Adrenal gland (tissue), 5 donors: ENCODE measurements at regions not wholly inside any gene's neighbourhood (a gene's known extent, or its start where the extent isn't known, plus 50 kb on each side); places are given as distances from the start of the nearest gene placed in this dataset.

Experiments
- CTCF ChIP-seq, 6 experiments: fragments of 450-650 bp in 4 of 6; fragments of 200-600 bp in 2 of 6; sonication (generic) in 1 of 6; IDR thresholded peaks; 1 replicate in 5 of 6; 2 replicates in 1 of 6; pipeline versions ENCODE4 v1.5.1 to v1.8.0; 2016 to 2021; ENCODE audit warnings: antibody characterized with exemption in 6 of 6, mild to moderate bottlenecking in 2 of 6, moderate library complexity in 1 of 6
- POLR2A ChIP-seq, 2 donors: fragments of 450-650 bp; IDR thresholded peaks; one replicate each; pipeline ENCODE4 v1.6.1; 2017; ENCODE audit warnings: antibody characterized with exemption in 2 of 2, mild to moderate bottlenecking in 2 of 2, moderate library complexity in 1 of 2
- donor health status: DM: no; HTN: no; CAD: no.

- TF ChIP-seq CTCF (IDR thresholded peaks at IDR 0.05) (no peak), POLR2A (IDR thresholded peaks at IDR 0.05) (no peak)
Observed at GRCh38 chr6:144978208-144978607, 693.1 kb downstream of the UTRN start.
